GM21717 (cell line): ENCODE measurements at regions not wholly inside any gene's neighbourhood (a gene's known extent, or its start where the extent isn't known, plus 50 kb on each side); places are given as distances from the start of the nearest gene placed in this dataset.
A peak's percentile ranks its signal among the peaks of the same experiment; 100 is the strongest.

Source experiments
- ATAC-seq: cut with Tn5 transposase; IDR thresholded peaks from one replicate; pipeline ENCODE4 v1.9.1; 2021; ENCODE audit warnings: mild to moderate bottlenecking, moderate library complexity; ENCODE audit not compliant: unreplicated experiment

- no peak for ATAC-seq
Observed at GRCh38 chr6:90435207-90435899, 138.7 kb upstream of the BACH2 start.

GRCh38 chr6:90434094-90434493 lies 137.5 kb upstream of the BACH2 start:
- no peak for ATAC-seq

GRCh38 chr6:90432937-90433336 lies 136.3 kb upstream of the BACH2 start:
- no peak for ATAC-seq

- no peak for ATAC-seq
Observed at GRCh38 chr6:90432041-90432775, 135.6 kb upstream of the BACH2 start.

- no peak for ATAC-seq
Observed at GRCh38 chr6:90431576-90431975, 134.9 kb upstream of the BACH2 start.

GRCh38 chr6:90429713-90430112 lies 133.1 kb upstream of the BACH2 start:
- no peak for ATAC-seq

GRCh38 chr6:90428514-90428913 lies 131.9 kb upstream of the BACH2 start:
- no peak for ATAC-seq

GRCh38 chr6:90425161-90425641 lies 128.6 kb upstream of the BACH2 start:
- peak; percentile 98 for ATAC-seq

GRCh38 chr6:90424580-90424979 lies 127.9 kb upstream of the BACH2 start:
- ATAC-seq, result no peak

GRCh38 chr6:90421666-90422065 lies 125.0 kb upstream of the BACH2 start:
- no peak for ATAC-seq

- no peak for ATAC-seq
Observed at GRCh38 chr6:90420500-90420899, 123.9 kb upstream of the BACH2 start.

- no peak for ATAC-seq
Observed at GRCh38 chr6:90417385-90417784, 120.7 kb upstream of the BACH2 start.

- no peak for ATAC-seq
Observed at GRCh38 chr6:90416322-90416721, 119.7 kb upstream of the BACH2 start.

- ATAC-seq, result no peak
Observed at GRCh38 chr6:90415178-90415577, 118.5 kb upstream of the BACH2 start.

GRCh38 chr6:90414352-90414751 lies 117.7 kb upstream of the BACH2 start:
- ATAC-seq, result no peak

GRCh38 chr6:90413867-90414266 lies 117.2 kb upstream of the BACH2 start:
- no peak for ATAC-seq

GRCh38 chr6:90413396-90413795 lies 116.8 kb upstream of the BACH2 start:
- ATAC-seq, result no peak

- ATAC-seq, result no peak
Observed at GRCh38 chr6:90412538-90413369, 116.1 kb upstream of the BACH2 start.

GRCh38 chr6:90411292-90411781 lies 114.7 kb upstream of the BACH2 start:
- peak; percentile 95 for ATAC-seq

GRCh38 chr6:90409700-90410099 lies 113.1 kb upstream of the BACH2 start:
- no peak for ATAC-seq

GRCh38 chr6:90406957-90407356 lies 110.3 kb upstream of the BACH2 start:
- ATAC-seq, result no peak
